ENCODE measurements at regions not wholly inside any gene's neighbourhood (a gene's known extent, or its start where the extent isn't known, plus 50 kb on each side); places are given as distances from the start of the nearest gene placed in this dataset.
"Not testable (repeated sequence)": the region's sequence is repeated elsewhere in the genome, so short reads cannot be mapped to it uniquely, and the experiment has no call there.

GRCh38 chr3:15919971-15920370, 122.2 kb upstream of the ANKRD28 start:
- DNase-seq (ENCODE audit: low read depth in 1 of 2, low spot score in 1 of 2), result no peak
- no peak for TF ChIP-seq JUND (IDR thresholded peaks at IDR 0.05; ENCODE audit: low read depth)
- in situ Hi-C loops (cut with HindIII; ENCODE audit: low pct_unique_long_range_greater_than_20kb, low sequenced_read_pairs), result no loop called here

- in situ Hi-C loops (cut with HindIII; ENCODE audit: low pct_unique_long_range_greater_than_20kb, low sequenced_read_pairs), result no loop called here
- DNase-seq (ENCODE audit: low read depth in 1 of 2, low spot score in 1 of 2), result peak in 1 of 2 experiments; percentile 19
- TF ChIP-seq JUND (IDR thresholded peaks at IDR 0.05; ENCODE audit: low read depth), result no peak
Observed at GRCh38 chr3:15923640-15924405, 126.0 kb upstream of the ANKRD28 start.

- in situ Hi-C loops (cut with HindIII; ENCODE audit: low pct_unique_long_range_greater_than_20kb, low sequenced_read_pairs), result no loop called here
- TF ChIP-seq JUND (IDR thresholded peaks at IDR 0.05; ENCODE audit: low read depth), result no peak
- DNase-seq (ENCODE audit: low read depth in 1 of 2, low spot score in 1 of 2), result no peak
Observed at GRCh38 chr3:15924914-15925313, 127.1 kb upstream of the ANKRD28 start.

GRCh38 chr3:15926871-15927270, 129.1 kb upstream of the ANKRD28 start:
- DNase-seq (ENCODE audit: low read depth in 1 of 2, low spot score in 1 of 2), result no peak
- in situ Hi-C loops (cut with HindIII; ENCODE audit: low pct_unique_long_range_greater_than_20kb, low sequenced_read_pairs), result no loop called here
- TF ChIP-seq JUND (IDR thresholded peaks at IDR 0.05; ENCODE audit: low read depth), result no peak

- in situ Hi-C loops (cut with HindIII; ENCODE audit: low pct_unique_long_range_greater_than_20kb, low sequenced_read_pairs), result no loop called here
- TF ChIP-seq JUND (IDR thresholded peaks at IDR 0.05; ENCODE audit: low read depth), result no peak
Observed at GRCh38 chr3:15927969-15928368, 130.2 kb upstream of the ANKRD28 start.

GRCh38 chr3:15929944-15930571, 132.3 kb upstream of the ANKRD28 start:
- in situ Hi-C loops (cut with HindIII; ENCODE audit: low pct_unique_long_range_greater_than_20kb, low sequenced_read_pairs), result no loop called here
- TF ChIP-seq JUND (IDR thresholded peaks at IDR 0.05; ENCODE audit: low read depth), result no peak

More at GRCh38 chr3:15927969-15928368, 130.2 kb upstream of the ANKRD28 start:
- DNase-seq (ENCODE audit: low read depth in 1 of 2, low spot score in 1 of 2), result no peak

GRCh38 chr3:15932348-15933300, 134.8 kb upstream of the ANKRD28 start:
- in situ Hi-C loops (cut with HindIII; ENCODE audit: low pct_unique_long_range_greater_than_20kb, low sequenced_read_pairs), result no loop called here
- TF ChIP-seq JUND (IDR thresholded peaks at IDR 0.05; ENCODE audit: low read depth), result no peak
- no peak for DNase-seq (ENCODE audit: low read depth in 1 of 2, low spot score in 1 of 2)

More at GRCh38 chr3:15929944-15930571, 132.3 kb upstream of the ANKRD28 start:
- DNase-seq (ENCODE audit: low read depth in 1 of 2, low spot score in 1 of 2), result no peak

GRCh38 chr3:15933439-15934139, 135.8 kb upstream of the ANKRD28 start:
- TF ChIP-seq JUND (IDR thresholded peaks at IDR 0.05; ENCODE audit: low read depth), result no peak
- no peak for DNase-seq (ENCODE audit: low read depth in 1 of 2, low spot score in 1 of 2)
- in situ Hi-C loops (cut with HindIII; ENCODE audit: low pct_unique_long_range_greater_than_20kb, low sequenced_read_pairs), result no loop called here

- in situ Hi-C loops (cut with HindIII; ENCODE audit: low pct_unique_long_range_greater_than_20kb, low sequenced_read_pairs), result no loop called here
- no peak for TF ChIP-seq JUND (IDR thresholded peaks at IDR 0.05; ENCODE audit: low read depth)
- no peak for DNase-seq (ENCODE audit: low read depth in 1 of 2, low spot score in 1 of 2)
Observed at GRCh38 chr3:15934389-15935195, 136.8 kb upstream of the ANKRD28 start.

GRCh38 chr3:15936312-15936711, 138.5 kb upstream of the ANKRD28 start:
- in situ Hi-C loops (cut with HindIII; ENCODE audit: low pct_unique_long_range_greater_than_20kb, low sequenced_read_pairs), result no loop called here
- no peak for TF ChIP-seq JUND (IDR thresholded peaks at IDR 0.05; ENCODE audit: low read depth)
- peak in 1 of 2 experiments; percentile 13 for DNase-seq (ENCODE audit: low read depth in 1 of 2, low spot score in 1 of 2)

- in situ Hi-C loops (cut with HindIII; ENCODE audit: low pct_unique_long_range_greater_than_20kb, low sequenced_read_pairs), result no loop called here
- TF ChIP-seq JUND (IDR thresholded peaks at IDR 0.05; ENCODE audit: low read depth), result no peak
Observed at GRCh38 chr3:15940641-15941040, 142.9 kb upstream of the ANKRD28 start.

GRCh38 chr3:15941457-15941856, 143.7 kb upstream of the ANKRD28 start:
- in situ Hi-C loops (cut with HindIII; ENCODE audit: low pct_unique_long_range_greater_than_20kb, low sequenced_read_pairs); DNase-seq (ENCODE audit: low read depth in 1 of 2, low spot score in 1 of 2): not testable (repeated sequence)

More at GRCh38 chr3:15940641-15941040, 142.9 kb upstream of the ANKRD28 start:
- no peak for DNase-seq (ENCODE audit: low read depth in 1 of 2, low spot score in 1 of 2)
